ENCODE measurements at regions not wholly inside any gene's neighbourhood (a gene's known extent, or its start where the extent isn't known, plus 50 kb on each side); places are given as distances from the start of the nearest gene placed in this dataset.

- DNase-seq (ENCODE audit: low read depth) = no peak
These were observed 87.7 kb downstream of the C16orf95 start for GRCh38 chr16:87229230-87230188.

GRCh38 chr16:87230571-87230970 lies 86.6 kb downstream of the C16orf95 start:
- DNase-seq (ENCODE audit: low read depth) = no peak

- no peak for DNase-seq (ENCODE audit: low read depth)
These were observed 85.9 kb downstream of the C16orf95 start for GRCh38 chr16:87231295-87231694.

DNA sequence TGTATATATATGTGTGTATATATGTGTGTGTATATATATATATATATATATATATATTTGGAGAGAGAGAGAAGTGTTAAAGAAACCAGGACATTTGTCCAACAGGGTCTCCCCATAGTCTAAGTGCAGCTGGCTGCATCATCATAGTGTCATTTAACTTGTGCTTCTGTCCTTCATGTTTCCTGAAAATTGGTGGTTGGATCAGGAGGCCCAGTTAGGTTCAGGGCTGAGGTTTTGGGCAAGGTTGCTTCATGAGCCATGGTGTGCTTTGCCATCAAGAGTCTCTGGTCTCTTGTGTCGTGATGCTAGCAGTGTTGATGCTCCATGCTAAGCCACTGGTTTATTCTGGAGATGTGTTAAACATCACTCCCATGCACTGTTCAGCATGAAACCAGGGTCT lies 85.3 kb downstream of the C16orf95 start:
- DNase-seq (ENCODE audit: low read depth) = no peak

GRCh38 chr16:87233928-87234327 lies 83.3 kb downstream of the C16orf95 start:
- peak; percentile 50 for DNase-seq (ENCODE audit: low read depth)

DNA sequence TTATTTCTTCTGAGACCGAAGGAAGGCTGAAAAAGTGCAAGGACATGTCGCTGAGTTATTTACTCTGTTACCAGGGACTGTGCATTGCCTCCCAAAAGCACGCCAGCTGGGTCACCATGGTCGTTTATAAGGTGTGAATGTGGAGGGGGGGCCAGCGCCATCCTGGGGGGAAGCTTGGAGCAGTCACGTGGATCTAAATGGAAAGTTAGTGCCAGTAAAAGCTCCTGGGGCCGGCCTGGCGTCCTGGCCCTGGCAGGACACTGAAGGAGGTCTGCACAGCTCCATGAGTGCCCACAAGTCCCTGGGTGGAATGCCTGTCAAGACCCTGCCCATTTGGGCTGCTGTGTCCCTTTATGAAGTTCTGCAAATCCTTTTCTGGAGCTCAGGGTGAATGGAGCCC lies 82.6 kb downstream of the C16orf95 start:
- no peak for DNase-seq (ENCODE audit: low read depth)

DNA sequence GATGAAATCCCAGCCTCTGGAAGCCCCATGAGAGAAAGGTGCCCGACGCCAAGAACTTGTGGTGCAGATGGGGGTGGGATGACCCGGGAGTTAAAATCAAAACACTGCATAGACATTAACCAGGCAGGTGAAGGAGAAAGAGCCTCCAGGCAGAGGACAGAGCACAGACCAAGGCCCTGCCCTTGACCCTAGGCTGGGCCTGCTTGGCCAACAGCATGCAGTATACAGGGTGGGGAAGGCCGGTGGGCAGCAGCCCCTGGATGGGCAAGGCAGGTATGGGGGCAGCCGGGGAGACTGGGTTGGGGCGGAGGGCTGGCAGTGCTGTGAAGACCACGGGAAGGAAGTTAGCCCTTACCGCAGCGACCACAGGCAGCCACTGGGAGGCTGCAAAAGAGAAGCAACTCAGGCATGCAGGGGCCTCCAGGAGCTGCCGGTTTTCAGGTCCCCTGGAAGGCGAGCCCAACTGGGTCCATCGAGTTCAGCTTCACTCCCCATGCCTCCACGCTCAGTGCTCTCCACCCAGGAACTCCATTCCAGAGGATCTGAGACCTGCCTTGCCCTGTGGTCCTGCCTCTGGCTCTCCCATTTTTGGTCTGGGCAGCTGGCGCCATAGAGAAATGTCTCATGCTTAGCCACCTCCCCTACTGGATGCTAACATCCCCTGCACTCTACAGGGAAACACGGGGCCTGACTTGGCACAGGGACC lies 81.2 kb downstream of the C16orf95 start:
- no peak for DNase-seq (ENCODE audit: low read depth)

DNA sequence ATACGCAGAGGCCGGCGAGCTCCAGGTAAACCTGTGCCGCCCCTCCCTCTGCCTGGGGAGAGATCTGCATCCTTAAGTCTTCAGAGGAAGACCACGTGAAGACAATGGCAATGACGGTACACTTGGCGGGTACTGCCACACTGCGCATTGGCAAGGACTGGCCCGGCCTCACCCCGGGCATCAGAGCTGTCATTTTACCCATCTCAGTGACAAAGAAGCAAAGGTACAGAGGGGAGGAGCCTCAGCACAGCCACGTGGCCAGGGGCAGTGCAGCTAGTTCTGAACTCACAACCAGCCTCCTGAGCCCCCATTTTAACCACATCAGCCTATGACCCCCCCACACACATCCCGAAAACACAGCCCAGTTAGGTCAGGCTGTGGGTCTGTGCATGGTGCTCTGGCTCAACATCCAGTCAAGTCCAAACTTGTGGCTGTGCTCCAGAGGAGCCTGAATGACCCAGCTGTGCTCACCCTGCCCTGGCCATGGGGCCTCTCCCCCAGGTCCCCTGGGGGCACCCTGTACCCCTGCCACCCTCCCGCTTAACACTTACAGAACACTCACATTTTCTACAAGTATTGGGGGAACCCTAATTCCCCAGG lies 80.6 kb downstream of the C16orf95 start:
- DNase-seq (ENCODE audit: low read depth) = no peak

DNA sequence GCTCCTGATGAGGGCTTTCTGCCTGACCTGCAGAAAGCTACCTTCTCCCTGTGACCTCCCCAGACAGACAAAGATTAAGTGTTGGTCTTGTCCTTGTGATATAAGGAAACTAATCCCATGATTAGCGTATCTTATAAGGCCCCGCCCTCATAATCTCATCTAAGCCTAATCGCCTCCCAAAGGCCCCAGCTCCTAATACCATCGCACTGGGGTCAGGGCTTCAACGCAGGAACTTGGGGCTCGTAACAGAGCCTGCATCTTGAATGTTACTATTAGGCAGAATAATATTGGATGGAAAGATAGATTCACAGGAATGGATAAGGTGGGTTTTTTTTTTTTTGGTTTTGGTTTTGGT lies 78.9 kb downstream of the C16orf95 start:
- DNase-seq (ENCODE audit: low read depth) = no peak

DNA sequence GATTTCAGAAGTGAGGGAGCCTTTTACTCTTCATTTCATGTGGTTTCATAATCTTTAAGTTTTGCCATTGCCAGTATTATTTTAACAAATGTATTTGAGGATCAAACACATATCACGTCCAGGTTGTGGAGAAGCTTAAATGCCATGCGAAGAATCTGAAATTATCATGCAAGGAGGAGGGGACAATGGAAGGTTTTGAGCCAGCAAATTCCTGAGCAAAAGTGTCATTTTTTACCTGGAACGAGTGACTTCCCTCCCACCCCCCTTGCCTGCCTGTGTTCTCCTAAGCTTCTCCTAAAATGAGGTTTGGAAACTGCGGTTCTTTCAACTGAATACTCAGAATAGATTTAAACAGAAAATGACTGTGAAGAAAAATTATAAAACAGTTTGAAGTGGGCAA lies 77.6 kb downstream of the C16orf95 start:
- DNase-seq (ENCODE audit: low read depth) = no peak

- peak; percentile 33 for DNase-seq (ENCODE audit: low read depth)
These were observed 76.7 kb downstream of the C16orf95 start for GRCh38 chr16:87240211-87241136.

- no peak for DNase-seq (ENCODE audit: low read depth)
These were observed 75.9 kb downstream of the C16orf95 start for GRCh38 chr16:87241137-87241771.

- no peak for DNase-seq (ENCODE audit: low read depth)
These were observed 73.7 kb downstream of the C16orf95 start for GRCh38 chr16:87243478-87243877.

DNA sequence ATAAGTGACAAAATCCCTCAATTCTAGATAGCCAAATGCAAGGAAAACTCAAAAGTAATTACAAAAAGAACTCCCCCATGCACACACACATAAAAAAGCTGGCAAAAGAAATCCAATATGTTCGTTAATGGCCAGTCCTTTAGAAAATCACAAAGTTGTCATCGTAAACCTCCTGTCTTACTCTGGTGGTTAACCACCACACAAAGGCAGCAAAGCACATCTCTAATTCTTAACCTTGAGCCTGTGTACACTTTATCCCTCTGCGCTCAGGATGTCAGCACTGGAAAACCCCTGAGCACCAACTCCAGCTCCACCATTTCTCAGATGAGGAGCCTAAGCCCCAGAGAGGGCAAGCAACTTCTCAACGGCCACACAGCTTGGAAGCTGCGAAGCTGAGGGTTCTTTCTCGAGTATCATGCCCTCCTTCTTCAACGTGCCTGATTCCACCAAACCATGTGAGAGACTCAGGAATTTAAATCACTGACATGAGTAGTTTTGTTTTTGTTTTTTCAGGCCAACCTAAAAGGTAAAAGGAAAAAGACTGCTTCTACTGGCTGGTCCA lies 72.5 kb downstream of the C16orf95 start:
- peak; percentile 5 for DNase-seq (ENCODE audit: low read depth)

GRCh38 chr16:87245511-87245910 lies 71.7 kb downstream of the C16orf95 start:
- DNase-seq (ENCODE audit: low read depth) = no peak

DNA sequence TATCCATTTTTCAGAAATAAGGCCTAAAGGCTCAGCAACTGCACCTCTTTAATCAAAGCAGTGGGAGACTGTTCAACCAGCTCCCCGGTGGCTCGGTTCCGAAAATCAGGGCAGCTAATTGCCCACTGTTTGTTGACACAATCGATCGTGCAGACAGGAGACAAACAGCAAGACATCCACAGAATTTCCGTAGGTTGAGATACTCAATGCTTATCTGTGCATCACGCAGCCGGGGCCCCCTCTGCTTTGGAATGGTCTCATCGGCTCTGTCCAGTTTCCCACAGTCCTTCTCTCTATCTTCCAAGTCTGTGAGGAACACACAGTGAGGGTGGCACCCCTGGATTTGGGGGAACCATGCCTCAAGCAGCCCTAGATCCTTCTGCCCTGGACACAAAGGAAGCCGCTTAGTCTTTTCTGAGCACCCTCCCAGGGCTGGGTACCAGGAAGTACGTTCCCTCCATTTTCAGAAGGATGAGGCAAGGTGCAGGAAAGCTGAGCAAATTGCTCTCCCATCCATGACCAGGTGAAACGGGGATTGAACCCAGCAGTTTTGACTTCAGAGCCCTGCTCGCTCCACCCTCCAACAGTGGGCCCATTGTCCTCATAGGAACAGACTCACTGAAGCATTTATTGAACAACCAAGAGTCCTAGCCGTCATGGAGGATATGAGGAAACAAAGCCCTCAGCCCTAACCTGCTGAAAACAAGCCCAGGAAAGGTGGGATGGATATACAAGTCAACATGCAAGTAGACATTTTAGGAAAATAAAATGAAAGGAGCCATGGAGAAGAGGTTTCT lies 70.7 kb downstream of the C16orf95 start:
- DNase-seq (ENCODE audit: low read depth) = no peak

DNA sequence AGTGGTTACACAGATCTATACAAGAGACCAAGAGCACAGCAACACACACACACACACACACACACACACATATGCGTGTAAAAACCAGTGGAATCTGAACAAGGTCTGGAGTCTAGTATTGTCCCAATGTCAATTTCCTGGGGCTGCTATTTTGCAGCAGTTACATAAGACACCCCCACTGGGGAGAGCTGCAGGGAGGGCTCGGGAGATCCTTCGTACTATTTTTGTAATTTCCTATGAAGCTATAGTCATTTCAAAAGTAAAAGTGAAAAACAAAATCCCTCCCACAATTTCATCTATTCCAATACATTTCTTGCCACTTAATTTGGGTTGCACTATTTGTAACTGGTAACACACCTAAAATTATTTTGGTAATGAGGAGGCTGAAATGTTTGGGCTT lies 68.5 kb downstream of the C16orf95 start:
- no peak for DNase-seq (ENCODE audit: low read depth)

DNA sequence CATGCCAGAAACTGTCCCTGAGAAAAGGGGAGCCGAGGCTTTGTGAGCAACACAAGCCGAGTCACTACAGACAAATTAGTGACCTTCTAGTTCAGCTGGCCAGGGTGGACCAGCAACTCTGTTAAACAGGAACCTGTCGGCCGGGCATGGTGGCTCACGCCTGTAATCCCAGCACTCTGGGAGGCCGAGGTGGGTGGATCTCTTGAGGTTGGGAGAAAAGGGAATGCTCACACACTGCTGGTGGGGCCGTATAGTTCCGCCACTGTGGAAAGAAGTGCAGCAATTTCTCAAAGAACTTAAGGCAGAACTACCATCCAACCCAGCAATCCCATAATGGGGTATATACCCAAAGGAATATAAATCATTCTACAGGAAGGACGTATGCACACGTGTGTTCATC lies 67.8 kb downstream of the C16orf95 start:
- no peak for DNase-seq (ENCODE audit: low read depth)

DNA sequence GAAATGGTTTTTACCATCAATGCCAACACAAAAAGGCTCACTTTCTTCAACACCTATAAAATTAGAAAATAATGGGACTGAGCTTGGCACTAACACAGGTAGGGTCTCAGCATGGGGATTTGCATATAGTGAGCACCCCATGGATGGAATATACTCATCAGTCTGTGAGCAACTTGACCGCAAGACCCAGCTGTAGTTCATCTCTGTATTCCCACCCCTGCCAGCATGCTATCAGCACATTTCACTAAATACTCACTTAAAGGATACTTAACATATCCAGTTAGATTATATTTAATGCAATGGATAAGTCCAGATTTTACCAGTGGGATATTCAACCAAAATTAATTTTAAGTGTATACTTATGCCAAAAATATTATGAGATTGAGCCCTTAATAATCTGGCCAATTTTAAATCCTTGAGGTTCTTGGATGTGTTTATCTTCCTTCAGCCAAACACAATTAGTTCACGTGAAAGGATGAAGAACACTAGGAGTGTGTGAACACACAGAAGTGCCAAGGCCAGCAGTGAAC lies 66.7 kb downstream of the C16orf95 start:
- DNase-seq (ENCODE audit: low read depth) = no peak
